Thoracic aorta (tissue), 2 donors: ENCODE measurements at regions not wholly inside any gene's neighbourhood (a gene's known extent, or its start where the extent isn't known, plus 50 kb on each side); places are given as distances from the start of the nearest gene placed in this dataset.

Experiments
- ATAC-seq: fragments of 150-250 bp; one replicate; pipeline ENCODE4 v1.8.0; 2017; ENCODE audit warnings: low read depth; ENCODE audit not compliant: insufficient number of reproducible peaks, low FRiP score
- DNase-seq: peaks from one replicate; pipeline ENCODE4 v3.0.0-alpha.2; 2020; ENCODE audit warnings: low spot score
- H3K27ac ChIP-seq, 2 donors: fragments of 200-600 bp; sonication (generic); 1 replicate in 1 of 2; 2 replicates in 1 of 2; pipeline ENCODE4 v1.5.1; 2016; ENCODE audit warnings: mild to moderate bottlenecking in 2 of 2, moderate library complexity in 2 of 2
- H3K27me3 ChIP-seq: fragments of 200-600 bp; sonication (generic); replicated peaks from 2 replicates; pipeline ENCODE4 v1.6.0; 2016; ENCODE audit warnings: mild to moderate bottlenecking; ENCODE audit not compliant: insufficient read depth
- H3K36me3 ChIP-seq: fragments of 200-600 bp; sonication (generic); one replicate; pipeline ENCODE4 v1.5.1; 2016
- H3K4me1 ChIP-seq, 2 donors: fragments of 200-600 bp; sonication (generic); 1 replicate in 1 of 2; 2 replicates in 1 of 2; pipeline versions ENCODE4 v1.5.1 to v1.6.0; 2016; ENCODE audit warnings: low read depth in 2 of 2, mild to moderate bottlenecking in 1 of 2; ENCODE audit not compliant: control insufficient read depth in 1 of 2
- H3K4me3 ChIP-seq: fragments of 200-600 bp; sonication (generic); 2 replicates; pipeline ENCODE4 v1.5.1; 2016; ENCODE audit warnings: mild to moderate bottlenecking
- H3K9me3 ChIP-seq: fragments of 200-600 bp; sonication (generic); 2 replicates; pipeline ENCODE4 v1.5.1; 2016
- CTCF ChIP-seq: fragments of 200-600 bp; sonication (generic); IDR thresholded peaks from one replicate; pipeline ENCODE4 v1.5.1; 2019; ENCODE audit warnings: antibody characterized with exemption

GRCh38 chr14:66085224-66085623, 400.9 kb upstream of the CCDC196 start:
- no peaks in the 10 kb centered on the region for H3K9me3 ChIP-seq
- DNase-seq (no peak), ATAC-seq (no peak)
- no peaks in the 10 kb centered on the region for H3K27me3 ChIP-seq
- H3K36me3 ChIP-seq, result no peaks in the 10 kb centered on the region
- no peaks in the 10 kb centered on the region for H3K4me1 ChIP-seq
- H3K27ac ChIP-seq, result no peak overlapping the region
- no peak for TF ChIP-seq CTCF
- H3K4me3 ChIP-seq, result no peak overlapping the region

DNA sequence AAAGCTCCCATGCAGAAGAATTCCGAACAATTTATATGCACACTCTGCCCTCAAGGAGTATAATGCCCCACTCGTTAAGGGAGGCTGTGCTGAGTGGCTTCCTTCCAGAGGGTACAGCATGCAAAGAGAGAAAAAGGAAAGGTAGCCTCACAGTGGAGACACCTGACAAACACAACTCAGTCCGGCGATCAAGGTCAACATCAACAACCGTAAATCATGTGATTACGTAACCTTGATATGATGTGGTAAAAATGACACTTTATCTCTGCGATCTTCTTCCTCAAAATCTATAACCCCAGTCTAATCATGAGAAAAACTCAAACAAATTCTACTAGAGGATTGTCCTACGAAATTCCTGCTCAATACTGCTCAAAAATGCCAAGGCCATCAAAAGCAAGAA, 400.5 kb upstream of the CCDC196 start:
- Histone ChIP-seq H3K9me3 (no peaks in the 10 kb centered on the region), H3K4me3 (no peak overlapping the region), H3K27ac (no peak overlapping the region), H3K36me3 (no peaks in the 10 kb centered on the region), H3K27me3 (no peaks in the 10 kb centered on the region), H3K4me1 (no peaks in the 10 kb centered on the region)
- no peak for DNase-seq
- ATAC-seq, result no peak
- TF ChIP-seq CTCF, result no peak

GRCh38 chr14:66087231-66087630, 398.9 kb upstream of the CCDC196 start:
- no peaks in the 10 kb centered on the region for H3K27me3 ChIP-seq
- no peaks in the 10 kb centered on the region for H3K9me3 ChIP-seq
- H3K4me1 ChIP-seq, result no peaks in the 10 kb centered on the region
- ATAC-seq (no peak), DNase-seq (no peak)
- TF ChIP-seq CTCF, result no peak
- H3K27ac ChIP-seq, result no peak overlapping the region
- no peak overlapping the region for H3K4me3 ChIP-seq
- no peaks in the 10 kb centered on the region for H3K36me3 ChIP-seq

GRCh38 chr14:66088656-66089055, 397.5 kb upstream of the CCDC196 start:
- Histone ChIP-seq H3K27me3 (no peaks in the 10 kb centered on the region), H3K27ac (no peak overlapping the region), H3K9me3 (no peaks in the 10 kb centered on the region), H3K4me3 (no peak overlapping the region), H3K4me1 (no peaks in the 10 kb centered on the region), H3K36me3 (no peaks in the 10 kb centered on the region)
- DNase-seq (no peak), ATAC-seq (no peak)
- TF ChIP-seq CTCF, result no peak

DNA sequence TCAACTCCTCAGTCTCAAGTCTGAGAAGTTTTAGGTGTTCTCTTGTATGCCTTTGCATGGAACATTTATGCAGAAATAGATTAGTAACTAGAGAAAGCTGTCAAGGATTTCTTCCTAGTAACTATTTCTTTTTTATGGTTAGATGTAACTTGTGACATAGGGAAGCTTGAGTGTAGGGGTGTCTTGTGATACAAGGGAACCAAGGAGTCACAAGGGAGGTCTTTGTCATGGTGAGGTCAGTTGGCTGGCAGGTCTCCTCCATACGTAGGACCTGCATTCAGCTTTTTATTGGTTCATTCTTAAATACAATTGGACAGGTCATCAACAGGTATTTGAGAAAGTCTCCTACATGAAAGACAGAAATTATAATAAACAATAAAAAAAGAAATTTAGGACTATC, 394.0 kb upstream of the CCDC196 start:
- H3K4me3 ChIP-seq, result no peak overlapping the region
- ATAC-seq, result no peak
- no peak for TF ChIP-seq CTCF

More for the DNA sequence above, 394.0 kb upstream of the CCDC196 start:
- DNase-seq, result no peak
- H3K27me3 ChIP-seq, result no peaks in the 10 kb centered on the region
- no peaks in the 10 kb centered on the region for H3K9me3 ChIP-seq
- H3K27ac ChIP-seq, result no peak overlapping the region
- no peaks in the 10 kb centered on the region for H3K36me3 ChIP-seq
- no peaks in the 10 kb centered on the region for H3K4me1 ChIP-seq
